ENCODE measurements at regions not wholly inside any gene's neighbourhood (a gene's known extent, or its start where the extent isn't known, plus 50 kb on each side); places are given as distances from the start of the nearest gene placed in this dataset.
A peak's percentile ranks its signal among the peaks of the same experiment; 100 is the strongest.
"Not testable (repeated sequence)": the region's sequence is repeated elsewhere in the genome, so short reads cannot be mapped to it uniquely, and the experiment has no call there.

GRCh38 chr4:42281324-42282020, 115.8 kb upstream of the SHISA3 start:
- DNase-seq, result no peak
- no peak for ATAC-seq
- intact Hi-C loops (cut with DNase I, micrococcal nuclease), result loop anchor here (5.0 to 10.0 kb wide), 2 partner anchors 233 to 236 kb away; no protein-coding TSS in a partner anchor

- peak in 1 of 2 donors; percentile 21 for DNase-seq
- peak; percentile 88 for ATAC-seq
These were observed 115.0 kb upstream of the SHISA3 start for GRCh38 chr4:42282081-42282901.

DNA sequence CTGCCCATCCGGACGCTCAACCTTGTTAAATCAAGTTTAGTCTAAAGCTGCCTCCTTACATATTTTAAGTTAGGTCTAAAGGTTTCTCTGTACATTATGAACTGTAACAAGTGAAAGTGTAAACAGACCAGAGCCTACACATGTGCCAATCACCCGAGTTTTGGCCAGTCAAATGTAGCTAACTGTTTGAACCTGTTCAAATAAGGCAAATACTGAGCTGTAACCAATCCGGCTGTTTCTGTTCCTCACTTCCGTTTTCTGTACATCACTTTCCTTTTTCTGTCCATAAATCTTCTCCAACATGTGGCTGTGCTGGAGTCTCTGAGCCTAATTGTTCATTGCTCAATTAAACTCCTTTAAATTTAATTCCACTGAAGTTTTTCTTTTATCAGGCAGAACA, 113.3 kb upstream of the SHISA3 start:
- no peak for DNase-seq
- ATAC-seq, result no peak

More at GRCh38 chr4:42282081-42282901, 115.0 kb upstream of the SHISA3 start:
- intact Hi-C loops (cut with DNase I, micrococcal nuclease), result loop anchor here (5.0 to 10.0 kb wide), 2 partner anchors 233 to 235 kb away; no protein-coding TSS in a partner anchor

GRCh38 chr4:42288876-42289275, 108.4 kb upstream of the SHISA3 start:
- ATAC-seq, DNase-seq: not testable (repeated sequence)
- intact Hi-C loops (cut with DNase I, micrococcal nuclease), result loop anchor here in 1 of 2 donors (10.0 kb wide), 1 partner anchor 226 kb away; no protein-coding TSS in a partner anchor

More for the DNA sequence above, 113.3 kb upstream of the SHISA3 start:
- intact Hi-C loops (cut with DNase I, micrococcal nuclease), result loop anchor here (5.0 to 10.0 kb wide), 2 partner anchors 231 to 233 kb away; no protein-coding TSS in a partner anchor

GRCh38 chr4:42292192-42292591, 105.1 kb upstream of the SHISA3 start:
- intact Hi-C loops (cut with DNase I, micrococcal nuclease), result not testable (repeated sequence)

DNA sequence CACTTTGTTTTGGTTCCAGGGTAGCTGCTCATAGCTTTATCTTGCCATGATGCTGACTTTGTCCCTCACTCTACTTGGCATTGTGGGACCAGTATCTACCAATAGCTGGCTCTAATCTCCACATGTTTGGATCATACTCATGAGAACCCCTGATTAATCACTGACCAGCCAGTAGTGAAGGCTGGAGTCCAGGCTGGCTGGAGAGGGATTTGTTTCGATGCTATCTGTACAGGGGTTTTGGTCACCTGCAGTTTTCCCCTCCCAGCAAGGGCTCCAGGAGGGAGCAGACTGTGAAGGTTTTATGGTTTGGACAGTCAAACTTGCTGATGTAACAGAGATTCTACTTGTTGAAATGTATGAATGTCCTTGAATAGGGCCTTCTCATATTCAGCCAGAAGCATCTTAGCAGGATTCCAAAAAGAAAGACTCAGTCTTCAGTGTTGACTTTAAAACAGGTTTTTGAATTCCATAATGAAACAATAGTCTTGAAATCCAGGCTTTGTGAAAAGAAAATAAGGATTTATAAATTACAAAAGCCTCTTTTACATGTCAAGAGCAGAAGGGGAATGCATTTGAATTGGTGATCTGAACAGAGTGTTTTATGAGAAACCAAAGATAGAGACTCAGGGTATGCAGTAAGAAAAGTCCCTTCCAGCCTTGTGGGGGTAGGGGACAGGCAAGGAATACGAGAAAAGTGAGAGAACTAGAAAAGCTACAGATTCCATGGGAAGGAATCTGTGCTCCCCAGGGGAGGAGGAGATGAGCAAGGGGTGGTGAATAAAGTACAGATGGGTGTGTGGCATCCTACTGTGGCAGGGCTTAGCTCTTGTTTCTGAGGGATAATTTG, 103.1 kb upstream of the SHISA3 start:
- ATAC-seq, result no peak
- no peak for DNase-seq
- intact Hi-C loops (cut with DNase I, micrococcal nuclease), result no loop called here

More at GRCh38 chr4:42292192-42292591, 105.1 kb upstream of the SHISA3 start:
- DNase-seq, ATAC-seq: not testable (repeated sequence)

DNA sequence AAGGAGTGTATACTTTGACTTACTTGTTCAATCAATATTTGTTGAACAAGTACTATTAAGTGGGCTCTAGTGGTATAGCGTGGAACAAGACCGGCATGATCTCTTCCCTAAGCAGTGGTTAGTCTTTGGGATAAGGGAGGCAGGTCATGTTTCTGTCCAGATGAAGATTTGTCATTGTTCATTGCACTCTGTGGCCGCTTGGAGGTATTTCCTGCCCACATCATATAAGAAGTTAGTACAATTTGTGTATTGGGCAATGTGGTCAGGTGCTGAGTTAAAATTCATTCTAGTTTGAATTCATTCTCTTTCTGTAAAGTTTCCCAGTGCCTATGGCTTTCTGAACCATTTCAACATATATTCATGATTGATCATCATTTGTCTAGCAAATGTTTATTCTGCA, 101.1 kb upstream of the SHISA3 start:
- intact Hi-C loops (cut with DNase I, micrococcal nuclease), result no loop called here
- ATAC-seq, result no peak
- DNase-seq, result no peak

GRCh38 chr4:42302348-42302747, 94.9 kb upstream of the SHISA3 start:
- intact Hi-C loops (cut with DNase I, micrococcal nuclease), result no loop called here
- ATAC-seq (peak; percentile 56), DNase-seq (peak in 1 of 2 donors; percentile 20)

- intact Hi-C loops (cut with DNase I, micrococcal nuclease), result no loop called here
- DNase-seq (no peak), ATAC-seq (no peak)
These were observed 90.8 kb upstream of the SHISA3 start for GRCh38 chr4:42306221-42307109.

DNA sequence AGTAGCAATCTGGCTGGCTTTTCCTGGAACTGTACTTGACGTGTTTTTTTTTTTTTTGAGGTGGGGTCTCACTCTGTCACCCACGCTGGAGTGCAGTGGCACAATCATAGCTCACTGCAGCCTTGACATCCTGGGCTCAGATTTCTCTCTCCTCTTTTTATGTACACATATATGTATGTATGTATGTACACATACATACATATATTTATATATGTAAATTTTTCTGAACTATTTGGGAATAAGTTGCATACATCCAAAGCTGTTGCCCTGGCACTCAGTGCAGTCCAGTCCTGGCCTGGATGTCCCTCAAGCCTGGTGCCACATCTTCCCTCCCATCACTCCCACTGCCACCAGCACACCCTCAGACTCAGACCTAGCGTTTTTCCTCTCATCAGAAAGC, 89.0 kb upstream of the SHISA3 start:
- DNase-seq, result no peak
- ATAC-seq, result no peak

GRCh38 chr4:42309361-42310260, 87.7 kb upstream of the SHISA3 start:
- ATAC-seq (no peak), DNase-seq (no peak)
- intact Hi-C loops (cut with DNase I, micrococcal nuclease), result no loop called here

More for the DNA sequence above, 89.0 kb upstream of the SHISA3 start:
- intact Hi-C loops (cut with DNase I, micrococcal nuclease), result no loop called here

DNA sequence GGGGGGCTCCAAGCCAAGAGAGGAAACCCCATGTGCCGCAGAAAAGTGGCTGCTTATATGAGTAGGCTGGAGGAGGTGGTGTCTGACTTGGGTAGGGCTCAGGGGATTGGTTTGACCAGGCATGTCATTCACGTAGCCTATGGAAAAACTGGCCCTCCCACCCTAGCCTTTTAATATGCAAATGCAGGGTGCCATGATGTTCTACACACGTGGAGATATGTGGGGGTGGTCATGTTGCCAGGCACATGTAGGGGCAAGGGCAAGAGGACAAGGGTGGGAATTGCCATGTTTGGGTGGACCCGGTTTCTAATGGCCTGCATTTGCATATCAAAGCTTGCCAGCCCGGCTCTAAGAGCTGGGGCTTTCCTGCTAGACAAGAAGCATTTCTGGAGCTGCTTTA, 86.9 kb upstream of the SHISA3 start:
- ATAC-seq, result no peak
- no peak for DNase-seq
- intact Hi-C loops (cut with DNase I, micrococcal nuclease), result no loop called here

- DNase-seq (no peak), ATAC-seq (no peak)
- intact Hi-C loops (cut with DNase I, micrococcal nuclease), result no loop called here
These were observed 86.5 kb upstream of the SHISA3 start for GRCh38 chr4:42310806-42311205.

DNA sequence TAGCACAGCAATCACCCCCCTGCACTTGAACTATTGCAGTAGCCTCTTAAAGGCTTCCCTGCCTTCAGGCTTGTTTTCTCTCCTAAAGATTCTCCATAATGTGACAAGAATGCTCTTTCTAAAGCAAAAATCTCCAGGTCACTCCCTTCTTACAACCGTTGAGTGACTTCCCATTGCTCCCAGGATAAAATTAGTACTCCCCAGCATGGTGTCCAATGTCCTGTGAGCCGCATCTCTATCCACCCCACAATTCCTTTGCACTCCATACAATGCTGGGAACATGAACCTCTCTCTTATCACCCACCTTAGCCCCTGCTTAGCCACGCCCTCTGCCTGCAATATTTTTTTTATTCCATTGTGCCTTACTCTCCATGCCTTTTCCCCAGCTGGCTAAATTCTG, 85.7 kb upstream of the SHISA3 start:
- DNase-seq, result no peak
- ATAC-seq, result no peak
- intact Hi-C loops (cut with DNase I, micrococcal nuclease), result no loop called here

DNA sequence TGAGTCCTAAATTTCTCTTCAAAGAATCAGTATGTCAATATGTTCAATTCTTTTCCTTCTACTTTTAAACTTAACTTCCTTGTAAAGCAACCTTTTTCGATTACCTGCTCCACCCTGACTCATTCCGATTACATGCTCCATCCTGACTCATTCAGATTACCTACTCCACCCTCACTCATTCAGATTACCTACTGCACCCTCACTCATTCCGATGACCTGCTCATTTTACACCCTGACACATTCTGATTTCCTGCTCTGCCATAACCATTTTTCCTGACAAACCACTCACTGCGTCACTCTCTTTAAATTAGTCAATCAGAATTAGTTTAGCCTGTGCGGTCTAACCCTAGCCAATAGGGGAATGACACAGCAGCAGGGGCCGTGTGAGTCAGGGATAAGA, 83.9 kb upstream of the SHISA3 start:
- DNase-seq; intact Hi-C loops (cut with DNase I, micrococcal nuclease): not testable (repeated sequence)
- peak; percentile 98 for ATAC-seq

DNA sequence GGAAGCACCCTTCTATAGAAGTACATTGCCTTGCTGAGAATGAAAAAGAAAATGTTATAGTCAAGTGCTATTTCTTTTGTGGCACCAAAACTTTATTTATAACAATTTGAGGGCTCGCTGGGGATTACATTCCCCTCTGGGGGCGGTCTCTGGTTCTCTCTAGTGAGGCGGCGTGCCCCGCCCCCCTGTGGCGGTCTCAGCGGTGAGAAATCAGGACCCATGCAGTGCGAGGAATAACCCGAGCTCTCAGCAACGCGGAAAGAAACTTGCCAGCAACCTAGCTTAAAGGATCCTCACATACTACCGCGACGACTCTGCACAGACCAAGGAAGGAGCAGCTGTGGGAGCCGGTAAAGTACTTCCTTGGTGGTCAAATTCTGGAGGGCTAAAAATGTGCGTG, 83.4 kb upstream of the SHISA3 start:
- intact Hi-C loops (cut with DNase I, micrococcal nuclease), result no loop called here
- DNase-seq, result no peak
- no peak for ATAC-seq

DNA sequence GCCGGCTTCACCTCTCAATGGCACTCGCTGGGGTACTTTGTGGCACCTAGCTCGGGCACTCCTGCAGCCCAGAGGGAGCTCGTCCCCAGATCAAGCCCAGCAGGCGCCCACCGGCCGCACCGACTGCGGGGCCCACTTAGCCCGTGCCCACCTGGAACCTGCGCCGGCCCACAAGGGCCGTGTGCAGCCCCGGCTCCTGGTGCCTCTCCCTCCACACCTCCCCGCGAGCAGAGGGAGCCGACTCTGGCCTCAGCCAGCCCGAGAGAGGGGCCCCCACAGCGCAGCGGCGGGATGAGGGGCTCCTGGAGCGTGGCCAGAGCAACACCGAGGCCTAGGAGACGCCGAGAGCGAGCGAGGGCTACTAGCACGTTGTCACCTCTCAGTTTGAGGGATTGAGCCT, 82.1 kb upstream of the SHISA3 start:
- DNase-seq, result no peak
- intact Hi-C loops (cut with DNase I, micrococcal nuclease), result no loop called here
- ATAC-seq, result no peak

Measured in left colon (tissue), 2 donors.